Esophagus squamous epithelium (tissue), 4 donors: ENCODE measurements at regions not wholly inside any gene's neighbourhood (a gene's known extent, or its start where the extent isn't known, plus 50 kb on each side); places are given as distances from the start of the nearest gene placed in this dataset.

Experiments used
- CTCF ChIP-seq, 6 experiments: fragments of 450-650 bp in 4 of 6; fragments of 200-600 bp in 2 of 6; sonication (generic) in 2 of 6; IDR thresholded peaks; one replicate each; pipeline ENCODE4 v1.5.1; 2016 to 2019; ENCODE audit warnings: antibody characterized with exemption in 6 of 6, mild to moderate bottlenecking in 4 of 6, moderate library complexity in 4 of 6
- POLR2A ChIP-seq, 4 donors: fragments of 450-650 bp; IDR thresholded peaks; one replicate each; pipeline ENCODE4 v1.6.1; 2017; ENCODE audit warnings: antibody characterized with exemption in 4 of 4, mild to moderate bottlenecking in 4 of 4, moderate library complexity in 3 of 4

GRCh38 chr4:3348621-3349020 is 55.8 kb downstream of the RGS12 start:
- TF ChIP-seq CTCF (IDR thresholded peaks at IDR 0.05) (no peak), POLR2A (IDR thresholded peaks at IDR 0.05) (no peak)
